ENCODE measurements at regions not wholly inside any gene's neighbourhood (a gene's known extent, or its start where the extent isn't known, plus 50 kb on each side); places are given as distances from the start of the nearest gene placed in this dataset.

DNA sequence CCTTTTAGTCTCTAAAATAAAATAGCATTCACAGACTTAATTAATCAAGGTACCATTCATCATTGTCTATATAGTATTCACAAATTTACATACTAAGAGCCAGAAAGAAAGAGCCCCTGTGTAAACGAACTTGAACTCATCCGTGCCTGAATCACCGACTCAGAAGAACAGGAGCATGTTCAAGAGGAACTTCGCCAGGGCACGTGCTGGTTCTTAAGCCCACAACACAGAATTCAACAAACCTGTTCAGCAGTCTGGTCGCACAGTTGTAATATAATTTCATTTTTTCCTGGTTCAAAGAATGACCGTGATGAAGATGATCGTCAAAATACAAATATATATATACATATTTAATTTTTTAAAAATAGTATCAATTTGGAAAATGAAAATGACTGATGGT is 141.9 kb downstream of the CETN3 start:
- intact Hi-C loops (cut with micrococcal nuclease): loop anchor here (5.0 kb wide), 1 partner anchor 1540 kb away; no protein-coding TSS in a partner anchor
- Histone ChIP-seq H3K4me3 (no peak overlapping the region), H3K4me1 (peaks cover 6% of the 10 kb centered on the region), H3K27me3 (ENCODE audit: low read depth) (no peaks in the 10 kb centered on the region), H3K36me3 (no peaks in the 10 kb centered on the region), H3K9me3 (replicated peaks) (peaks cover 4% of the 10 kb centered on the region), H3K27ac (replicated peaks) (no peak overlapping the region)
- TF ChIP-seq, protein P1, sequence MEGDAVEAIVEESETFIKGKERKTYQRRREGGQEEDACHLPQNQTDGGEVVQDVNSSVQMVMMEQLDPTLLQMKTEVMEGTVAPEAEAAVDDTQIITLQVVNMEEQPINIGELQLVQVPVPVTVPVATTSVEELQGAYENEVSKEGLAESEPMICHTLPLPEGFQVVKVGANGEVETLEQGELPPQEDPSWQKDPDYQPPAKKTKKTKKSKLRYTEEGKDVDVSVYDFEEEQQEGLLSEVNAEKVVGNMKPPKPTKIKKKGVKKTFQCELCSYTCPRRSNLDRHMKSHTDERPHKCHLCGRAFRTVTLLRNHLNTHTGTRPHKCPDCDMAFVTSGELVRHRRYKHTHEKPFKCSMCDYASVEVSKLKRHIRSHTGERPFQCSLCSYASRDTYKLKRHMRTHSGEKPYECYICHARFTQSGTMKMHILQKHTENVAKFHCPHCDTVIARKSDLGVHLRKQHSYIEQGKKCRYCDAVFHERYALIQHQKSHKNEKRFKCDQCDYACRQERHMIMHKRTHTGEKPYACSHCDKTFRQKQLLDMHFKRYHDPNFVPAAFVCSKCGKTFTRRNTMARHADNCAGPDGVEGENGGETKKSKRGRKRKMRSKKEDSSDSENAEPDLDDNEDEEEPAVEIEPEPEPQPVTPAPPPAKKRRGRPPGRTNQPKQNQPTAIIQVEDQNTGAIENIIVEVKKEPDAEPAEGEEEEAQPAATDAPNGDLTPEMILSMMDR (IDR thresholded peaks at IDR 0.05; ENCODE audit: borderline replicate concordance): no peak
- DNase-seq: no peak

DNA sequence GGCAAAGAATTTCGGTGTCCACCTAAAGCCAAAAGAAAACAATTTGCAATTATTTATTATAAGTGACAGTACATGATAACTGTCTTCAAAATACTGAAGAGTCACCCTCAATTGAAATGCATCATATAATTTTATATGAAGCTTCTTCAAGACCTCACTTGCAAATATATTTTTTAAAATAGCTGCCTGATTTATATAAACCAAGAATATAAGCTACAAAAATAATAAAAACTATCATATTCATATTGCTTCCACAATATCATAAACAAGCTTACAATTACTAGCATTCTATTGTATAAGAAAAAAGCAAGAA is 144.1 kb downstream of the CETN3 start:
- Histone ChIP-seq H3K36me3 (no peaks in the 10 kb centered on the region), H3K4me1 (peaks cover 6% of the 10 kb centered on the region), H3K27ac (replicated peaks) (no peak overlapping the region), H3K27me3 (ENCODE audit: low read depth) (no peaks in the 10 kb centered on the region), H3K4me3 (no peak overlapping the region), H3K9me3 (replicated peaks) (peaks cover 2% of the 10 kb centered on the region)
- DNase-seq: no peak
- TF ChIP-seq, protein P1 (IDR thresholded peaks at IDR 0.05; ENCODE audit: borderline replicate concordance): no peak
- intact Hi-C loops (cut with micrococcal nuclease): loop anchor here (5.0 kb wide), 1 partner anchor 1538 kb away; no protein-coding TSS in a partner anchor

DNA sequence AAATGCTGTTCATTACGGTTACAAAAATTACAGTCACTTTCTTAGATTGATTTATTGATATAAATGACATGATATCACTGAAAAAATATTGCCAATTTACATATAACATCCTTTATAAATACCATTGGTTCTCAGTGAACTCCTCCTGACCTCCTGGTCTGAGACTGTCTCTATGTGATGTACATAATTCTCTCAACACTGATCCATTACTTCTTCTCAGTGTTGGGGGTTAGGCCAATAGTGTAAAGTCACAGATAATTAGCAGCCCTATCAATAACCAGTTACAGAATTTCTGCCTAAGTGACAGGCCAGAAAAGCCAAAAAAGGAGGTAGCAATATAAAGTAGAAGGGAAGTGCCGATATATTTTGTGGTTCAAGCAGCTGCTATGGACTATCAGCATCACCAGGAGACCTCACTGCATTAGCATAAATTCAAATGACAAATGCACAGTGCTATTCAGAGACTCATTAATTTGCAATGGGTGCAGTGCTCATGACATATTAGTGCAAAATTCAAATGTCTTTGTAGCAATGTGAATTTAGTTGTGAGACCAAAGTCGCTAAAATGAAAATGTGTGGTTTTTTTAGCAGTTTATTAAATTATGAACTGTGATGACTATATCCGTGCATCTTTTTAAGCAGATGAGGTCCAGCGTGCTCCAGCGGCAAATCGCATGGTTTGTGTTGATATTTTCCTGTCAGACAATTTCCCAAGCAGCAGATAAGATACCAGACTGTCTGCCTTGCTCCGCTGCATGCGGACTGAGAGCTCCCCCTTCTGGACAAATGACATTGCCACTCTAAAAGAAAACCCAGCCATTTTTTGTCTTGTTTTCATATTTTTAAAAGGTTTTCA is 144.6 kb downstream of the CETN3 start:
- TF ChIP-seq, protein P1 (IDR thresholded peaks at IDR 0.05; ENCODE audit: borderline replicate concordance): peak; percentile 96
- Histone ChIP-seq H3K4me3 (no peak overlapping the region), H3K27me3 (ENCODE audit: low read depth) (no peaks in the 10 kb centered on the region), H3K27ac (replicated peaks) (no peak overlapping the region), H3K9me3 (replicated peaks) (no peaks in the 10 kb centered on the region), H3K4me1 (peaks cover 6% of the 10 kb centered on the region), H3K36me3 (no peaks in the 10 kb centered on the region)
- peak; percentile 31 for DNase-seq
- intact Hi-C loops (cut with micrococcal nuclease): loop anchor here (5.0 kb wide), 1 partner anchor 1538 kb away; no protein-coding TSS in a partner anchor

DNA sequence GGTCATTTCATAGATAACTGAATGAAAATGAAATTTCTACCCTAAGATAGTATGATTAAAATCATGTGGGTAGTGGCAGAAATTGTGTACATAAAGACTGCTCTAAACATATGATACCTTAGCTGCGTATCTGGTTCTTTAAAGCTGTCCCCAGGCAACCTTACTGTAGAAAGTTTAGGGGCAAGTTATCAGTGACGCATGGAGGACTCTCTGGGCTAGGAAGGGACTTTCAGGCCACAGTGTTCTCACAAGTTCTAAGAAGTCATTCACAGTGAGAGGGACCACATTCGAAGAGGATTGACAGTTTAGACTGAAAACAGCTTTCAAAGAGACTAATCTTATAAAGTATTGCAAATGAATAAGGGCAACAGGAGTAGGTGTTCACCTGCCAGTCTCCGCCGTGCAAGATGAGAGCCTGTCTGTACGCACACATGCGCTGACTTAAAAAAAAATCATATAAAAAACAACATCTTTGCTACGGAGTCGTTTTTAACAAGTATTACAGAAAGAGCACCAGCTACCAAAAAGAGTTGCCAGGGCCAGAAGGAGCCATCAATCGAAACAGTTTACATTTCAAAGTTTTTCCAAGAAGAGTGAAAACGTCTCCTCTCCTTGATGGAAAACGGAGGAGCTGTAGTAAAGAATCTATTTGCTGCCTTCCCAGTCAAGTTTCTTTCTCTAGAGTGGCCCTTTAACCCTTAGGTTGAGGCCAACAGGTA is 146.3 kb downstream of the CETN3 start:
- no peak for DNase-seq
- no peak overlapping the region for H3K27ac ChIP-seq (replicated peaks)
- no peaks in the 10 kb centered on the region for H3K9me3 ChIP-seq (replicated peaks)
- H3K36me3 ChIP-seq: no peaks in the 10 kb centered on the region
- H3K4me1 ChIP-seq: peaks cover 6% of the 10 kb centered on the region
- H3K27me3 ChIP-seq (ENCODE audit: low read depth): no peaks in the 10 kb centered on the region
- intact Hi-C loops (cut with micrococcal nuclease): no loop called here
- no peak overlapping the region for H3K4me3 ChIP-seq
- TF ChIP-seq, protein P1 (IDR thresholded peaks at IDR 0.05; ENCODE audit: borderline replicate concordance): no peak

DNA sequence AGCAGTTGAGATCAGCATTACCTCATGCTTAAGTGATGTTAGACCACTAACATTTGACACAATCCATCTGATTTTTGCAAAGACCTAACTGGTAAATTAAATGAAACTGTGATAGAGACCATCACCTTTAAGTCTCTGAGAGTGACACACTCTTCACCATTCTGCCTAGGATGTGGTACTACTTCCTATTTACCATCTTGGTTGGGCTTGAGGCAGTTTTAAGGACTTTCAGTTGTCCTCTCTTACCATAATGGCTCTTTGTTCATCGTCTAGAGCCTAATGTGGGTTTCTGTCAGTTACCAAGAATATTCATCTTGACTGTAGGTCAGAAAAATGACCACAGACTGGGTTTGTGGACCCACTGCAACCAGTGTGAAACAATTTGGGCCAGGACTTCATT is 158.1 kb downstream of the CETN3 start:
- no peaks in the 10 kb centered on the region for H3K36me3 ChIP-seq
- H3K4me1 ChIP-seq: no peaks in the 10 kb centered on the region
- no peaks in the 10 kb centered on the region for H3K27me3 ChIP-seq (ENCODE audit: low read depth)
- H3K9me3 ChIP-seq (replicated peaks): no peaks in the 10 kb centered on the region
- H3K27ac ChIP-seq (replicated peaks): no peak overlapping the region
- intact Hi-C loops (cut with micrococcal nuclease): no loop called here
- no peak for DNase-seq
- TF ChIP-seq, protein P1 (IDR thresholded peaks at IDR 0.05; ENCODE audit: borderline replicate concordance): no peak
- no peak overlapping the region for H3K4me3 ChIP-seq

Data from left ventricle myocardium inferior (tissue), 1 donor.